D721Med (cell line): ENCODE measurements at regions not wholly inside any gene's neighbourhood (a gene's known extent, or its start where the extent isn't known, plus 50 kb on each side); places are given as distances from the start of the nearest gene placed in this dataset.

Experiments
- DNase-seq: peaks from one replicate; pipeline ENCODE4 v3.0.0; 2011; ENCODE audit warnings: low spot score; ENCODE audit not compliant: insufficient read length
- FAIRE-seq: peaks from 2 replicates; lab custom pipeline; 2011; peaks lifted over from hg19 to GRCh38; lab: Jason Lieb, UNC
- TF ChIP-seq, protein P1 (sequence below): IDR thresholded peaks from 2 replicates; pipeline ENCODE4 v1.5.1; 2012; ENCODE audit warnings: mild to moderate bottlenecking, control low read depth; ENCODE audit not compliant: insufficient read depth; ENCODE audit errors: missing control alignments

- FAIRE-seq = no peak
- TF ChIP-seq, protein P1, sequence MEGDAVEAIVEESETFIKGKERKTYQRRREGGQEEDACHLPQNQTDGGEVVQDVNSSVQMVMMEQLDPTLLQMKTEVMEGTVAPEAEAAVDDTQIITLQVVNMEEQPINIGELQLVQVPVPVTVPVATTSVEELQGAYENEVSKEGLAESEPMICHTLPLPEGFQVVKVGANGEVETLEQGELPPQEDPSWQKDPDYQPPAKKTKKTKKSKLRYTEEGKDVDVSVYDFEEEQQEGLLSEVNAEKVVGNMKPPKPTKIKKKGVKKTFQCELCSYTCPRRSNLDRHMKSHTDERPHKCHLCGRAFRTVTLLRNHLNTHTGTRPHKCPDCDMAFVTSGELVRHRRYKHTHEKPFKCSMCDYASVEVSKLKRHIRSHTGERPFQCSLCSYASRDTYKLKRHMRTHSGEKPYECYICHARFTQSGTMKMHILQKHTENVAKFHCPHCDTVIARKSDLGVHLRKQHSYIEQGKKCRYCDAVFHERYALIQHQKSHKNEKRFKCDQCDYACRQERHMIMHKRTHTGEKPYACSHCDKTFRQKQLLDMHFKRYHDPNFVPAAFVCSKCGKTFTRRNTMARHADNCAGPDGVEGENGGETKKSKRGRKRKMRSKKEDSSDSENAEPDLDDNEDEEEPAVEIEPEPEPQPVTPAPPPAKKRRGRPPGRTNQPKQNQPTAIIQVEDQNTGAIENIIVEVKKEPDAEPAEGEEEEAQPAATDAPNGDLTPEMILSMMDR = no peak
- DNase-seq = no peak
Observed at GRCh38 chr3:182257361-182257760, 535.9 kb upstream of the ATP11B start.

GRCh38 chr3:182258538-182259177 lies 534.6 kb upstream of the ATP11B start:
- DNase-seq (no peak), FAIRE-seq (no peak)
- TF ChIP-seq, protein P1 = peak; percentile 72

DNA sequence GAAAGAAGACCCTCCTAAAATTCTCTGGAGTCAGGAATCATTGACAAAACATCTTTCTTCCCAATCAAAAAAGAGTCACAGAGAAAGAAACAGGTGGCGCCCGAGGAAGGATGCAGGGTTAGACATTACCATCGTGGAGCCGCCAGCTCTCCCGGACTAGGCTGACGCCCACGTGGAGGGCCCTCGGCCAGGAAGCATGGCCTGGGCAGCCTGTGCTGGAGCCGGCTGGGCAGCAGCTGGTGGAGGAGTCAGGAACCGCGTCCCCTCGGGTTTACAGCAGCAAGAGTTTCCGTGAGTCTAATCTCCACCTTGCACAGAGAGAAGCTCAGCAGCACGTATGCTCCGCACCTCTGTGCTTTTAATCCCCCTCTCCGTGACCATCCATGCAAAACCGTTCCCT lies 533.7 kb upstream of the ATP11B start:
- DNase-seq (no peak), FAIRE-seq (no peak)
- TF ChIP-seq, protein P1 = no peak

DNA sequence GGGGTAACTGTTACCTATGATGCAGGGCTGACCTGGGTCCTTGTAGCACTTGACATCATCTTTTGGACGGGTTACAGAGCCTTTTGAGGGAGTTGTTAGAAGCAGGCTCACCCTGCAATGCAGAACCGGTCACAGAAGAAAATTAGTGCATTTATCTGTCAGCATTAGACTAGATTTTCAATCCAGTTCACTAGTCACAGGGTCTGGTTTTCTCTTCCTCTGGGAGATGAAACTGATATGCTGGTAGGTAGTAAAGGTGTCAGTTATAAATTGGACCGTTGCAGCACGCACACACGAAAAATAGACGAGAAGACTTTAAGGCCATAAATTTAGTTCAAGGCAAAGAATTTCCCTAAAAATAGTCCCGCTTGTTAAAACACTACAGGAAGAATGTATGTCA lies 532.3 kb upstream of the ATP11B start:
- TF ChIP-seq, protein P1 = no peak
- DNase-seq (no peak), FAIRE-seq (no peak)

- TF ChIP-seq, protein P1 = no peak
- DNase-seq = no peak
- no peak for FAIRE-seq
Observed at GRCh38 chr3:182268711-182269110, 524.6 kb upstream of the ATP11B start.

GRCh38 chr3:182276512-182276911 lies 516.8 kb upstream of the ATP11B start:
- DNase-seq (no peak), FAIRE-seq (no peak)
- TF ChIP-seq, protein P1 = no peak

GRCh38 chr3:182284793-182285192 lies 508.5 kb upstream of the ATP11B start:
- TF ChIP-seq, protein P1 = no peak
- FAIRE-seq (no peak), DNase-seq (no peak)
